Fibroblast of upper back skin (primary cell): ENCODE measurements at regions not wholly inside any gene's neighbourhood (a gene's known extent, or its start where the extent isn't known, plus 50 kb on each side); places are given as distances from the start of the nearest gene placed in this dataset.

ENCODE experiments used
- DNase-seq: peaks from one replicate; pipeline ENCODE4 v3.0.0-alpha.2; 2013

- DNase-seq: no peak
These were observed 379.9 kb downstream of the LPIN1 start for GRCh38 chr2:12126318-12126717.

- DNase-seq: no peak
These were observed 381.2 kb downstream of the LPIN1 start for GRCh38 chr2:12127638-12128037.

- DNase-seq: no peak
These were observed 385.5 kb downstream of the LPIN1 start for GRCh38 chr2:12131975-12132374.

- DNase-seq: no peak
These were observed 395.3 kb downstream of the LPIN1 start for GRCh38 chr2:12141618-12142258.

GRCh38 chr2:12151716-12152115, 405.3 kb downstream of the LPIN1 start:
- DNase-seq: no peak

GRCh38 chr2:12152888-12153287, 406.5 kb downstream of the LPIN1 start:
- no peak for DNase-seq

- DNase-seq: peak; percentile 88
These were observed 409.0 kb downstream of the LPIN1 start for GRCh38 chr2:12155303-12156051.

GRCh38 chr2:12156349-12156748, 409.9 kb downstream of the LPIN1 start:
- no peak for DNase-seq

- DNase-seq: no peak
These were observed 414.7 kb downstream of the LPIN1 start for GRCh38 chr2:12161085-12161484.

- DNase-seq: no peak
These were observed 416.1 kb downstream of the LPIN1 start for GRCh38 chr2:12162269-12163247.

- no peak for DNase-seq
These were observed 417.4 kb downstream of the LPIN1 start for GRCh38 chr2:12163866-12164265.

GRCh38 chr2:12164689-12165088, 418.3 kb downstream of the LPIN1 start:
- no peak for DNase-seq

GRCh38 chr2:12167525-12168317, 421.3 kb downstream of the LPIN1 start:
- no peak for DNase-seq

- DNase-seq: no peak
These were observed 421.9 kb downstream of the LPIN1 start for GRCh38 chr2:12168354-12168753.

- DNase-seq: peak; percentile 42
These were observed 422.5 kb downstream of the LPIN1 start for GRCh38 chr2:12168791-12169388.

- peak; percentile 77 for DNase-seq
These were observed 423.3 kb downstream of the LPIN1 start for GRCh38 chr2:12169721-12170120.

- no peak for DNase-seq
These were observed 423.7 kb downstream of the LPIN1 start for GRCh38 chr2:12170121-12170520.

GRCh38 chr2:12173271-12173942, 427.0 kb downstream of the LPIN1 start:
- DNase-seq: peak; percentile 11

GRCh38 chr2:12173943-12174340, 427.5 kb downstream of the LPIN1 start:
- DNase-seq: no peak

GRCh38 chr2:12175323-12175722, 428.9 kb downstream of the LPIN1 start:
- DNase-seq: no peak

- DNase-seq: peak; percentile 60
These were observed 430.4 kb downstream of the LPIN1 start for GRCh38 chr2:12176623-12177454.
